ENCODE measurements at regions not wholly inside any gene's neighbourhood (a gene's known extent, or its start where the extent isn't known, plus 50 kb on each side); places are given as distances from the start of the nearest gene placed in this dataset.

DNA sequence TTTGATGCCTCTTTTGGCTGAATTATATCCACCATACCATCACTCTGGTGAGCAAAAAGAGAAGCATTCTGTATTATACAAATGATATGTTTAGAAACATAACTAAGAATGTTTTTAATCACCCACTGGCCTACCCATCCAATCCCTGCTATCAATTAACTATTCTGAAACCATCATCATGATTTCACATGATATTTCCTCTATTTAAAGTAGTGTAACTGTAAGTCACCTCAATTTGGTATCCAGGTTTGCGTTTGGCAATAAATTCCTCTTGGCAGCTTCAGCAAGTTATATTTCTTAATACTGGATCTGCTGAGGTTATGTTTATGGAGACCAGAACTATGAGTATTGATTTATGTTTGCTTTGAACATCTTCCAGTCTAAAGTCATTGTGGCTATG lies 332.1 kb downstream of the UTRN start:
- no peak for DNase-seq
- TF ChIP-seq CTCF (IDR thresholded peaks at IDR 0.05) (no peak), EZH2 (IDR thresholded peaks at IDR 0.05; ENCODE audit: borderline replicate concordance, insufficient read depth, low read depth, low read length, poor library complexity, severe bottlenecking) (no peak)
- Histone ChIP-seq H3K4me3 (ENCODE audit: control extremely low read depth in 1 of 5, extremely low read depth in 1 of 5, insufficient read depth in 1 of 5, low read depth in 2 of 5, low read length in 4 of 5) (no peak overlapping the region), H3K9ac (ENCODE audit: low read length) (no peak overlapping the region), H3K36me3 (replicated peaks in 1 of 2; ENCODE audit: control extremely low read depth in 1 of 2, control insufficient read depth in 1 of 2, extremely low read depth in 1 of 2, insufficient read depth in 2 of 2, low read length in 1 of 2) (peaks cover 0 to 6% of the 10 kb centered on the region in 2 experiments), H3K9me3 (ENCODE audit: control extremely low read depth in 1 of 3, control insufficient read depth in 2 of 3, insufficient read depth in 1 of 3, low read length in 2 of 3) (no peaks in the 10 kb centered on the region), H4K20me1 (ENCODE audit: control insufficient read depth, insufficient read depth, low read length, poor library complexity, severe bottlenecking) (peaks cover 16% of the 10 kb centered on the region), H3K27me3 (replicated peaks in 1 of 4; ENCODE audit: control extremely low read depth in 1 of 4, control insufficient read depth in 3 of 4, insufficient read depth in 4 of 4, low read length in 3 of 4) (no peaks in the 10 kb centered on the region), H3K79me2 (ENCODE audit: control insufficient read depth, insufficient read depth, low read length) (peaks cover 20% of the 10 kb centered on the region), H3K4me1 (ENCODE audit: control insufficient read depth in 2 of 2, insufficient read depth in 2 of 2, low read length in 2 of 2) (no peaks in the 10 kb centered on the region), H3K4me2 (replicated peaks; ENCODE audit: low read depth, low read length, poor library complexity, severe bottlenecking) (no peak overlapping the region), H3K27ac (ENCODE audit: low read length in 2 of 2) (no peak overlapping the region), H2AFZ (ENCODE audit: insufficient read depth, low read depth, low read length, poor library complexity, severe bottlenecking) (no peak overlapping the region)
- Mint-ChIP-seq H3K27ac (no peak overlapping the region), H3K9me3 (ENCODE audit: insufficient read depth) (no peaks in the 10 kb centered on the region), H3K4me3 (no peak overlapping the region), H3K27me3 (no peaks in the 10 kb centered on the region), H3K4me1 (peaks cover 7% of the 10 kb centered on the region)
- WGBS (ENCODE audit: insufficient coverage) = no CpG with 5 or more reads among the region's 1 CpG
- ChIA-PET CTCF (no interaction called here), POLR2A (no interaction called here)
- intact Hi-C loops (cut with micrococcal nuclease) = no loop called here
- ATAC-seq (ENCODE audit: low read depth) = no peak

GRCh38 chr6:144617708-144618107 lies 332.6 kb downstream of the UTRN start:
- H3K4me1 ChIP-seq (ENCODE audit: control insufficient read depth in 2 of 2, insufficient read depth in 2 of 2, low read length in 2 of 2) = no peaks in the 10 kb centered on the region
- H3K36me3 ChIP-seq (replicated peaks in 1 of 2; ENCODE audit: control extremely low read depth in 1 of 2, control insufficient read depth in 1 of 2, extremely low read depth in 1 of 2, insufficient read depth in 2 of 2, low read length in 1 of 2) = peaks cover 0 to 6% of the 10 kb centered on the region in 2 experiments
- peaks cover 19% of the 10 kb centered on the region for H4K20me1 ChIP-seq (ENCODE audit: control insufficient read depth, insufficient read depth, low read length, poor library complexity, severe bottlenecking)
- ChIA-PET CTCF (interaction anchor here (1.1 kb wide), 1 partner anchor 40 kb away, joined by 3 read pairs; no protein-coding TSS in a partner anchor), POLR2A (no interaction called here)
- WGBS (ENCODE audit: insufficient coverage) = no CpG with 5 or more reads among the region's 4 CpGs
- H3K4me2 ChIP-seq (replicated peaks; ENCODE audit: low read depth, low read length, poor library complexity, severe bottlenecking) = no peak overlapping the region
- no peak overlapping the region for H2AFZ ChIP-seq (ENCODE audit: insufficient read depth, low read depth, low read length, poor library complexity, severe bottlenecking)
- no peak for TF ChIP-seq CTCF (IDR thresholded peaks at IDR 0.05)
- H3K9me3 ChIP-seq (ENCODE audit: control extremely low read depth in 1 of 3, control insufficient read depth in 2 of 3, insufficient read depth in 1 of 3, low read length in 2 of 3) = no peaks in the 10 kb centered on the region
- no peak overlapping the region for H3K9ac ChIP-seq (ENCODE audit: low read length)
- Mint-ChIP-seq H3K27ac (no peak overlapping the region), H3K4me3 (no peak overlapping the region), H3K27me3 (no peaks in the 10 kb centered on the region), H3K9me3 (ENCODE audit: insufficient read depth) (no peaks in the 10 kb centered on the region), H3K4me1 (peaks cover 7% of the 10 kb centered on the region)
- H3K4me3 ChIP-seq (ENCODE audit: control extremely low read depth in 1 of 5, extremely low read depth in 1 of 5, insufficient read depth in 1 of 5, low read depth in 2 of 5, low read length in 4 of 5) = no peak overlapping the region
- no peak for DNase-seq
- H3K27me3 ChIP-seq (replicated peaks in 1 of 4; ENCODE audit: control extremely low read depth in 1 of 4, control insufficient read depth in 3 of 4, insufficient read depth in 4 of 4, low read length in 3 of 4) = no peaks in the 10 kb centered on the region
- peaks cover 20% of the 10 kb centered on the region for H3K79me2 ChIP-seq (ENCODE audit: control insufficient read depth, insufficient read depth, low read length)
- intact Hi-C loops (cut with micrococcal nuclease) = no loop called here
- H3K27ac ChIP-seq (ENCODE audit: low read length in 2 of 2) = no peak overlapping the region
- no peak for ATAC-seq (ENCODE audit: low read depth)
